Karpas-422 (cell line): ENCODE measurements at regions not wholly inside any gene's neighbourhood (a gene's known extent, or its start where the extent isn't known, plus 50 kb on each side); places are given as distances from the start of the nearest gene placed in this dataset.

Experiments used
- DNase-seq: peaks from one replicate; pipeline ENCODE4 v3.0.0-alpha.2; 2015
- H2AFZ ChIP-seq: fragments of 200-600 bp; sonication (generic); 2 replicates; pipeline ENCODE4 v1.6.1; 2014; ENCODE audit warnings: antibody characterized with exemption, low read length, mixed read lengths
- H3K27ac ChIP-seq: fragments of 200-600 bp; sonication (generic); 2 replicates; pipeline ENCODE4 v1.5.1; 2014; ENCODE audit warnings: mild to moderate bottlenecking, low read length, moderate library complexity
- H3K27me3 ChIP-seq: fragments of 200-600 bp; sonication (generic); 2 replicates; pipeline ENCODE4 v1.6.1; 2014; ENCODE audit warnings: low read length, mixed read lengths
- H3K36me3 ChIP-seq: fragments of 200-600 bp; sonication (generic); 2 replicates; pipeline ENCODE4 v1.6.1; 2014; ENCODE audit warnings: low read length, mixed read lengths; ENCODE audit not compliant: insufficient read depth
- H3K4me1 ChIP-seq: fragments of 200-600 bp; sonication (generic); 2 replicates; pipeline ENCODE4 v1.6.1; 2014; ENCODE audit warnings: mild to moderate bottlenecking, low read length, mixed read lengths
- H3K4me2 ChIP-seq: fragments of 200-600 bp; sonication (generic); 2 replicates; pipeline ENCODE4 v1.6.1; 2014; ENCODE audit warnings: low read length, low read depth, mild to moderate bottlenecking; ENCODE audit not compliant: poor library complexity, severe bottlenecking
- H3K4me3 ChIP-seq: fragments of 200-600 bp; sonication (generic); 2 replicates; pipeline ENCODE4 v1.5.1; 2014; ENCODE audit warnings: mild to moderate bottlenecking, antibody characterized with exemption, low read length, mixed read lengths
- H3K79me2 ChIP-seq: fragments of 200-600 bp; sonication (generic); 2 replicates; pipeline ENCODE4 v1.6.1; 2014; ENCODE audit warnings: mild to moderate bottlenecking, low read length, mixed read lengths
- H3K9ac ChIP-seq: fragments of 200-600 bp; sonication (generic); 2 replicates; pipeline ENCODE4 v1.6.0; 2014; ENCODE audit warnings: low read length
- H3K9me2 ChIP-seq: fragments of 200-600 bp; sonication (generic), shearing (Covaris generic); replicated peaks from 2 replicates; pipeline ENCODE4 v1.6.0; 2014; ENCODE audit warnings: mild to moderate bottlenecking, low read length, moderate library complexity; ENCODE audit not compliant: insufficient read depth
- H3K9me3 ChIP-seq: fragments of 300-700, 200-600 bp; sonication (generic); 2 replicates; pipeline ENCODE4 v1.6.1; 2014; ENCODE audit warnings: low read length, mixed read lengths
- H4K20me1 ChIP-seq: fragments of 200-600 bp; sonication (generic); 2 replicates; pipeline ENCODE4 v1.6.1; 2014; ENCODE audit warnings: mild to moderate bottlenecking, antibody characterized with exemption, low read length, low read depth; ENCODE audit not compliant: insufficient read depth

DNA sequence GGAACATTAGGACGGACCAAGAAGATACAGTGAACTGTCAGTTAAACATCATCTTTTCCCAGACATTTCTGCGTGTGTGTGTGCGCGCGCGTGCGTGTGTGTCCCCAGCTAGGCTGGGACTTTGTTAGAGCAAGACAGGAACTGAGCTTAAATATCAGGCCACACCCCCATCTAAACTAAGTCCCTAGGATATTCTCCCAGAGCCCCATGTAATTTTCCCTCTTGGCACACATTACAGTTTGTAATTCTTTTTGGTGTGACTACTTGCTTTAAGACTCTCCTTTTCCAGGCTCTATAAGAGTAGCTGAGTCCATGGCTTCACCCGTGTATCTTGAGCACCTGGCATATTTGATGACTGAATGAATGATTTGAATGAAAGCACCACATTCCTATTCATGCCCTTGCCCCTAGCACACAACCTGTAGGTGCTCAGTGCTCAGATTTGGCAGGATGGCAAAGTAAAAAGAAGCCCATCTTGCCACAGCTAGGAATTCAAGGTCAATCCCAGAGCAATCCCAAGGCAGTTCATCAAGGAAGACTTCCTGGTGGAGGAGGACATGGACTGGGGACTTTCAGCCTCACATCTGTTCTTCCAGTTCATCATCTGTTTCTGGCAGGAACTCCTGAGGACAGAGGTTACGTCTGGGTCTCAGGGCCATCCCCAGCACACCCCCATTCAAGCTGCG is 69.2 kb downstream of the MRPL14 start:
- H3K36me3 ChIP-seq = no peaks in the 10 kb centered on the region
- H3K79me2 ChIP-seq = no peaks in the 10 kb centered on the region
- no peak for DNase-seq
- no peak overlapping the region for H2AFZ ChIP-seq
- no peaks in the 10 kb centered on the region for H3K27me3 ChIP-seq
- no peaks in the 10 kb centered on the region for H3K9me2 ChIP-seq
- no peaks in the 10 kb centered on the region for H3K9me3 ChIP-seq
- no peak overlapping the region for H3K4me3 ChIP-seq
- H3K9ac ChIP-seq = no peak overlapping the region
- H4K20me1 ChIP-seq = no peaks in the 10 kb centered on the region
- no peaks in the 10 kb centered on the region for H3K4me1 ChIP-seq
- no peak overlapping the region for H3K27ac ChIP-seq
- no peak overlapping the region for H3K4me2 ChIP-seq

GRCh38 chr6:44057238-44057930 is 69.9 kb downstream of the MRPL14 start:
- Histone ChIP-seq H3K9me3 (no peaks in the 10 kb centered on the region), H3K9me2 (no peaks in the 10 kb centered on the region), H3K27ac (no peak overlapping the region), H3K4me1 (no peaks in the 10 kb centered on the region), H4K20me1 (no peaks in the 10 kb centered on the region), H3K27me3 (no peaks in the 10 kb centered on the region), H3K79me2 (no peaks in the 10 kb centered on the region), H3K36me3 (no peaks in the 10 kb centered on the region), H3K9ac (no peak overlapping the region), H3K4me2 (no peak overlapping the region), H3K4me3 (no peak overlapping the region), H2AFZ (no peak overlapping the region)
- DNase-seq = no peak

GRCh38 chr6:44056392-44057237 is 70.6 kb downstream of the MRPL14 start:
- Histone ChIP-seq H3K9me3 (no peaks in the 10 kb centered on the region), H2AFZ (no peak overlapping the region), H4K20me1 (no peaks in the 10 kb centered on the region), H3K9ac (no peak overlapping the region), H3K36me3 (no peaks in the 10 kb centered on the region), H3K9me2 (no peaks in the 10 kb centered on the region), H3K27ac (no peak overlapping the region), H3K4me3 (no peak overlapping the region), H3K4me2 (no peak overlapping the region), H3K27me3 (no peaks in the 10 kb centered on the region), H3K79me2 (no peaks in the 10 kb centered on the region), H3K4me1 (no peaks in the 10 kb centered on the region)
- DNase-seq = no peak

DNA sequence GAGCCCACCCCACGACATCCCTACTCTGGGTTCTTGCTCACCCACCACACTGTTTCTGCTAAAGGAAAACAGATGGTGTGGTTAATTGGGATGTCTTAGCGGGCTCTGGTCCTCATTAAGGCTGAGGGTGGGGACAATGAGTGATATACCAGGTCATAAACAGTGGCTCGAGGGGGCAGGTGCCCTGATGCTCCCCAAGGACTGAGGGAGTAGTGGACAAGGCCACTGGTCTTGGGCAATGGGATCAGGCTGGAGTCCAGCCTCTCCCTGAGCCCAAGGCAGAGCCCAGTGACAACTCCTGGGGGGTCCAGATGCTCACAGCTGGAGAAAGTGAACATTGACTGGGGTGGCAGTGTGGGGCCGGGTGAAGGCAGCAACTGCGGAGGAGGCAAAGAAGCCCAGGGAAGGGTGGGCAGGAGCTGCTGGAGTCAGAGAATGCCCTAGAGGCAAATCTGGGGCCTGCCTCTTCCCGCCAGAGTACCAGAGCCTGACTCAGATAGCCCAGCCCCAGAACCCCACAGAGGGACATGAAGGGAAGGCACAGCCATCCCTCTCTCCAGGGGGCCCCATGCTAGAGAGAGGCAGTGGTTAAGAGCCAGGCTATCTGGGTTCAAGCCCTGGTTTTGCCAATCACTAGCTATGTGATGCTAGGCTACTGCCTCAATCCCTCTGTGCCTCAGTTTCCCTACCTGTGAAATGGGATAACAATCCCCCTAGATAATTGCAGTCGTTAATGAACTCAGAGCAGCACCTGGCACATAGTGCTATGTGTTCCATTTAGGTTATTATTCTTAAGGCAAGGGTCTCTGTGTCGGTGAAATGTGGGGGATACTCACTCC is 72.3 kb downstream of the MRPL14 start:
- Histone ChIP-seq H3K9me2 (no peaks in the 10 kb centered on the region), H3K27me3 (no peaks in the 10 kb centered on the region), H3K9me3 (no peaks in the 10 kb centered on the region), H3K4me2 (no peak overlapping the region), H3K27ac (no peak overlapping the region), H3K9ac (no peak overlapping the region), H2AFZ (no peak overlapping the region), H3K4me1 (no peaks in the 10 kb centered on the region), H3K36me3 (no peaks in the 10 kb centered on the region), H4K20me1 (no peaks in the 10 kb centered on the region), H3K4me3 (no peak overlapping the region), H3K79me2 (no peaks in the 10 kb centered on the region)
- no peak for DNase-seq

DNA sequence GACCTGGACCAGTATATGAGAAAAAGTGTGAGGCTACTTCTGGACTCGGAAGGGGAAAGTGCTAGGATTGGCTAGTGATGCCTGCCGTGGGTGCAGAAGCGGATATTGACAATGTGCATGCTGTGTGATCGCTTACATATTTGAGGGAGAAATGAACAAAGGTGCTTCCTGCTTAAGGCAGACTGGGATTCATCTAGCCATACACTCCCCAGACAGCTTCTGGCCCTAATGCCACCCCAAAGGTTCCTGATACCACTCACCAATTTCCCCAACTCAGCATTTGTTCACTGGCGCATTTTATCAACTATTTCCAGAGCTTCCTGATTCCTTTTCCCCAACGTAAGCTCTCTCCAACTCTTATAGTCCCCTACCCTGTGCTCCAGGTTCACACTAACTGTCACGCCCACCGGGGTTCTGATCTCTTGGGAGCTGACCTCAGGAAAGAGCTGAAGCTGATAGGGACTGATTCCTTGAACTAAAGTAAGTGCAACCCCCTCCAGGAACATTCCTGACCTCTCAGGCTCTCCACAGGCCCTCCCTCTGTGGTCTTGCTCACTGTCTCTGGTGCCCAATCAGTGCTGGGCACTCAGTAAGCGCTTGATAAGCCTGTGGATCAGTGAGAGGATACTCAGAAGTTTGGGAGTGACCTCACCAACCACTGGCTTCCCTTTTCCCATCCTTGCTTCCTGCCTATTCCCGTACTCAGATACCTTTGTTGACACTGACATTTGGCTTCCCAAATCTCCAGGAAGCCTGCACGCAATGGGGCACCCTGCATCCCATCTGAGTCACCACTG is 73.3 kb downstream of the MRPL14 start:
- DNase-seq = no peak
- Histone ChIP-seq H3K9me2 (no peaks in the 10 kb centered on the region), H3K4me3 (no peak overlapping the region), H3K9me3 (no peaks in the 10 kb centered on the region), H3K9ac (no peak overlapping the region), H3K4me1 (no peaks in the 10 kb centered on the region), H3K4me2 (no peak overlapping the region), H3K27me3 (no peaks in the 10 kb centered on the region), H3K79me2 (no peaks in the 10 kb centered on the region), H3K36me3 (no peaks in the 10 kb centered on the region), H3K27ac (no peak overlapping the region), H2AFZ (no peak overlapping the region), H4K20me1 (no peaks in the 10 kb centered on the region)

DNA sequence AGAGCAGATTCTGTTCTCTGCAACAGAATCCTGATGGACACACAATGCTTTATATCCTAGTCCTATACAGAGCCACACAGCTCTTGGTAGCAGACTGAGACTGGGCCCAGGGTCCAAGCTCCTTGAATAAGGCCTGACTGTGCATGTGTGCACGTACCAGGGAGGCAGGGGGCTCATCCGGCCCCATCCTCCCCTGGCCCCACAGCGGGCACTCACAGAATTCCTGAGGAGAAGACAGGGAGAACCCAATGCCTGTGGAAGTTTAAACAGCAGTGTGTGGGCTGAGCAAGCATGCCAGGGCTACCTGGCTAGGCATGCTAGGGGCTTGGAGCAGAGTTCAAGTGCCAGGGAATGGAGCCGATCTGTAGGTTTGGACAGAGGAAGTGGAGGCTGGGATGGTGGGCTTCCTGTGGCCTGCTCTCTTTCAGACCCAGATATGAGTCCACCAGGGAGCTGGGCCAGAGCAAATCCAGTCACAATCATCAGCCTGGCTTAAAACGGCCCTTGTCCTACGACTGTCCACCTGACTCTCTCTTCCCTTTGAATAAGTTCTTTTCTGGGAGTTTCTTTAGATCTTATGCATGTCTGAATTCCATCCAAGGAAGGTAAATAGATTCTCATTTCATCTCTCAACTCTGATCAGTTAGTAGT is 74.0 kb downstream of the MRPL14 start:
- Histone ChIP-seq H3K4me3 (no peak overlapping the region), H3K9me3 (no peaks in the 10 kb centered on the region), H3K9me2 (no peaks in the 10 kb centered on the region), H3K4me1 (no peaks in the 10 kb centered on the region), H3K36me3 (no peaks in the 10 kb centered on the region), H3K79me2 (no peaks in the 10 kb centered on the region), H2AFZ (no peak overlapping the region), H4K20me1 (no peaks in the 10 kb centered on the region), H3K27ac (no peak overlapping the region), H3K9ac (no peak overlapping the region), H3K27me3 (no peaks in the 10 kb centered on the region), H3K4me2 (no peak overlapping the region)
- no peak for DNase-seq

- no peaks in the 10 kb centered on the region for H3K9me3 ChIP-seq
- no peak overlapping the region for H3K4me2 ChIP-seq
- no peak overlapping the region for H3K27ac ChIP-seq
- H3K79me2 ChIP-seq = no peaks in the 10 kb centered on the region
- H4K20me1 ChIP-seq = no peaks in the 10 kb centered on the region
- H3K4me1 ChIP-seq = no peaks in the 10 kb centered on the region
- no peak overlapping the region for H3K4me3 ChIP-seq
- H3K27me3 ChIP-seq = no peaks in the 10 kb centered on the region
- no peak overlapping the region for H3K9ac ChIP-seq
- H3K36me3 ChIP-seq = no peaks in the 10 kb centered on the region
- H2AFZ ChIP-seq = no peak overlapping the region
- no peak for DNase-seq
- no peaks in the 10 kb centered on the region for H3K9me2 ChIP-seq
Observed at GRCh38 chr6:44052419-44053023, 74.7 kb downstream of the MRPL14 start.
